ENCODE measurements at regions not wholly inside any gene's neighbourhood (a gene's known extent, or its start where the extent isn't known, plus 50 kb on each side); places are given as distances from the start of the nearest gene placed in this dataset.

DNA sequence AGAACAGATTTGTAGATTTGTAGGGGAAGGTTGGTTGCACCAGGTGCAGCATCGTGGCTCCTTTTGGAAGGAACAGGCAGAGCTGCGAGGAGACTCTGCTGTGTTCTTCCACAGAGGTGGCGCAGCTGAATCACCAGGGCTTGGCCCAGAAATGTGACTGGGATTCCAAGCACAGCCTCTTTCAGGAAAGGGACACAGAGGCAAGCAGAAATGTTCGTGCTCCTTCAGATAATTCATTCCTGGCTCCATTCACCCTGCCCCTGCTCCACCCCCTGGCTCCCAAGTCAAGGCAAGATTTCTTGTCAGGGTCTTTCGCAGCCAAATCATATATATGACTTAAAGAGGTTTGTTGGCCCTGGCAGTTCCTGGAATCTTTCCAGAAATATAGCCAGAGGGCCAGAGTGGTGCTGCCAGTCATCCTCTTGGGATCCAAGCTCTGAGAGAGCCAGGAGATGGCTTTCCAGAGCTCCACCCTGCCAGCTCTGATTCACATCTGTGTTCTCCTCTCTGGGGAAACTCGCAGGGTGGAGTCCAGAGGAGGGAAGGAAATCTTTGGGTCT is 203.9 kb upstream of the TANK start:
- TF ChIP-seq, protein P1, sequence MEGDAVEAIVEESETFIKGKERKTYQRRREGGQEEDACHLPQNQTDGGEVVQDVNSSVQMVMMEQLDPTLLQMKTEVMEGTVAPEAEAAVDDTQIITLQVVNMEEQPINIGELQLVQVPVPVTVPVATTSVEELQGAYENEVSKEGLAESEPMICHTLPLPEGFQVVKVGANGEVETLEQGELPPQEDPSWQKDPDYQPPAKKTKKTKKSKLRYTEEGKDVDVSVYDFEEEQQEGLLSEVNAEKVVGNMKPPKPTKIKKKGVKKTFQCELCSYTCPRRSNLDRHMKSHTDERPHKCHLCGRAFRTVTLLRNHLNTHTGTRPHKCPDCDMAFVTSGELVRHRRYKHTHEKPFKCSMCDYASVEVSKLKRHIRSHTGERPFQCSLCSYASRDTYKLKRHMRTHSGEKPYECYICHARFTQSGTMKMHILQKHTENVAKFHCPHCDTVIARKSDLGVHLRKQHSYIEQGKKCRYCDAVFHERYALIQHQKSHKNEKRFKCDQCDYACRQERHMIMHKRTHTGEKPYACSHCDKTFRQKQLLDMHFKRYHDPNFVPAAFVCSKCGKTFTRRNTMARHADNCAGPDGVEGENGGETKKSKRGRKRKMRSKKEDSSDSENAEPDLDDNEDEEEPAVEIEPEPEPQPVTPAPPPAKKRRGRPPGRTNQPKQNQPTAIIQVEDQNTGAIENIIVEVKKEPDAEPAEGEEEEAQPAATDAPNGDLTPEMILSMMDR (IDR thresholded peaks at IDR 0.05): no peak
- TF ChIP-seq, protein P2, sequence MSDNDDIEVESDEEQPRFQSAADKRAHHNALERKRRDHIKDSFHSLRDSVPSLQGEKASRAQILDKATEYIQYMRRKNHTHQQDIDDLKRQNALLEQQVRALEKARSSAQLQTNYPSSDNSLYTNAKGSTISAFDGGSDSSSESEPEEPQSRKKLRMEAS (CRISPR knock-in tag; IDR thresholded peaks at IDR 0.05): no peak
- TF ChIP-seq, protein P3, sequence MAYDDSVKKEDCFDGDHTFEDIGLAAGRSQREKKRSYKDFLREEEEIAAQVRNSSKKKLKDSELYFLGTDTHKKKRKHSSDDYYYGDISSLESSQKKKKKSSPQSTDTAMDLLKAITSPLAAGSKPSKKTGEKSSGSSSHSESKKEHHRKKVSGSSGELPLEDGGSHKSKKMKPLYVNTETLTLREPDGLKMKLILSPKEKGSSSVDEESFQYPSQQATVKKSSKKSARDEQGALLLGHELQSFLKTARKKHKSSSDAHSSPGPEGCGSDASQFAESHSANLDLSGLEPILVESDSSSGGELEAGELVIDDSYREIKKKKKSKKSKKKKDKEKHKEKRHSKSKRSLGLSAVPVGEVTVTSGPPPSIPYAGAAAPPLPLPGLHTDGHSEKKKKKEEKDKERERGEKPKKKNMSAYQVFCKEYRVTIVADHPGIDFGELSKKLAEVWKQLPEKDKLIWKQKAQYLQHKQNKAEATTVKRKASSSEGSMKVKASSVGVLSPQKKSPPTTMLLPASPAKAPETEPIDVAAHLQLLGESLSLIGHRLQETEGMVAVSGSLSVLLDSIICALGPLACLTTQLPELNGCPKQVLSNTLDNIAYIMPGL (CRISPR knock-in tag; IDR thresholded peaks at IDR 0.05): no peak
- TF ChIP-seq JUN (CRISPR knock-in tag; IDR thresholded peaks at IDR 0.05) (no peak), CBFB (CRISPR knock-in tag; IDR thresholded peaks at IDR 0.05; ENCODE audit: low read depth) (no peak), GRHL2 (CRISPR knock-in tag; IDR thresholded peaks at IDR 0.05; ENCODE audit: insufficient replicate concordance, severe bottlenecking) (no peak), GABPB1 (CRISPR knock-in tag; IDR thresholded peaks at IDR 0.05) (no peak), SOX15 (CRISPR knock-in tag; IDR thresholded peaks at IDR 0.05) (no peak), NFYB (CRISPR knock-in tag; conservative IDR thresholded peaks at IDR 0.05; ENCODE audit: low read depth) (no peak)
